ENCODE measurements at regions not wholly inside any gene's neighbourhood (a gene's known extent, or its start where the extent isn't known, plus 50 kb on each side); places are given as distances from the start of the nearest gene placed in this dataset.

DNA sequence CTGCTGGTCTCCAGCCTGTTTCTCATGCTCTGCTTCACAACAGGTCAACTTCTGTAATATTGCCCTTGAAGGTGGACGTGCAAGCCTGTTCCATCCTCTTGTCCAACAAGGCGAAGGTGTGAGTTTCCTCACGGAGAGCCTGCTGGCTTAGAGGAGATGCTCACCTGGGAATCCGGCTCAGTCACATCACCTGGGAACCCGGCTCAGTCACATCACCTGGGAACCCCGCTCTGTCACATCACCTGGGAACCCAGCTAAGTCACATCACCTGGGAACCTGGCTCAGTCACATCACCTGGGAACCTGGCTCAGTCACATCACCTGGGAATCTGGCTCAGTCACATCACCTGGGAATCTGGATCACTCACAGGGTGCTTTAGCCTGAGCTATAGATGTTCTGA is 230.1 kb downstream of the ERMARD start:
- TF ChIP-seq SIN3A (IDR thresholded peaks at IDR 0.05; ENCODE audit: borderline replicate concordance, insufficient read depth, low read length) (no peak), TAF1 (IDR thresholded peaks at IDR 0.05; ENCODE audit: borderline replicate concordance, insufficient read depth, low read length) (no peak), POLR2AphosphoS5 (IDR thresholded peaks at IDR 0.05; ENCODE audit: low read depth, low read length) (no peak), FOXP2 (optimal IDR thresholded peaks at IDR 0.05; ENCODE audit: borderline replicate concordance, extremely low read depth, extremely low read length, insufficient read depth) (no peak)
- TF ChIP-seq, protein P1, sequence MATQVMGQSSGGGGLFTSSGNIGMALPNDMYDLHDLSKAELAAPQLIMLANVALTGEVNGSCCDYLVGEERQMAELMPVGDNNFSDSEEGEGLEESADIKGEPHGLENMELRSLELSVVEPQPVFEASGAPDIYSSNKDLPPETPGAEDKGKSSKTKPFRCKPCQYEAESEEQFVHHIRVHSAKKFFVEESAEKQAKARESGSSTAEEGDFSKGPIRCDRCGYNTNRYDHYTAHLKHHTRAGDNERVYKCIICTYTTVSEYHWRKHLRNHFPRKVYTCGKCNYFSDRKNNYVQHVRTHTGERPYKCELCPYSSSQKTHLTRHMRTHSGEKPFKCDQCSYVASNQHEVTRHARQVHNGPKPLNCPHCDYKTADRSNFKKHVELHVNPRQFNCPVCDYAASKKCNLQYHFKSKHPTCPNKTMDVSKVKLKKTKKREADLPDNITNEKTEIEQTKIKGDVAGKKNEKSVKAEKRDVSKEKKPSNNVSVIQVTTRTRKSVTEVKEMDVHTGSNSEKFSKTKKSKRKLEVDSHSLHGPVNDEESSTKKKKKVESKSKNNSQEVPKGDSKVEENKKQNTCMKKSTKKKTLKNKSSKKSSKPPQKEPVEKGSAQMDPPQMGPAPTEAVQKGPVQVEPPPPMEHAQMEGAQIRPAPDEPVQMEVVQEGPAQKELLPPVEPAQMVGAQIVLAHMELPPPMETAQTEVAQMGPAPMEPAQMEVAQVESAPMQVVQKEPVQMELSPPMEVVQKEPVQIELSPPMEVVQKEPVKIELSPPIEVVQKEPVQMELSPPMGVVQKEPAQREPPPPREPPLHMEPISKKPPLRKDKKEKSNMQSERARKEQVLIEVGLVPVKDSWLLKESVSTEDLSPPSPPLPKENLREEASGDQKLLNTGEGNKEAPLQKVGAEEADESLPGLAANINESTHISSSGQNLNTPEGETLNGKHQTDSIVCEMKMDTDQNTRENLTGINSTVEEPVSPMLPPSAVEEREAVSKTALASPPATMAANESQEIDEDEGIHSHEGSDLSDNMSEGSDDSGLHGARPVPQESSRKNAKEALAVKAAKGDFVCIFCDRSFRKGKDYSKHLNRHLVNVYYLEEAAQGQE (IDR thresholded peaks at IDR 0.05; ENCODE audit: insufficient read depth in 1 of 2, low read depth in 2 of 2, low read length in 2 of 2): no peak
